ENCODE measurements at regions not wholly inside any gene's neighbourhood (a gene's known extent, or its start where the extent isn't known, plus 50 kb on each side); places are given as distances from the start of the nearest gene placed in this dataset.
"Not testable (repeated sequence)": the region's sequence is repeated elsewhere in the genome, so short reads cannot be mapped to it uniquely, and the experiment has no call there.

GRCh38 chr12:102281231-102281630, 83.6 kb upstream of the PMCH start:
- WGBS, 2 experiments (ENCODE audit: extremely low coverage in 1 of 2, insufficient coverage in 1 of 2, insufficient read length in 1 of 2, insufficient replicate concordance in 2 of 2, low coverage in 1 of 2, low lambda C conversion rate in 2 of 2, missing lambda C conversion rate in 1 of 2) = 79% methylated on average over 1 of the region's 1 CpG; no CpG with 5 or more reads in 1 of the 2 experiments
- H3K27ac ChIP-seq (ENCODE audit: low read depth, low read length) = no peak overlapping the region

DNA sequence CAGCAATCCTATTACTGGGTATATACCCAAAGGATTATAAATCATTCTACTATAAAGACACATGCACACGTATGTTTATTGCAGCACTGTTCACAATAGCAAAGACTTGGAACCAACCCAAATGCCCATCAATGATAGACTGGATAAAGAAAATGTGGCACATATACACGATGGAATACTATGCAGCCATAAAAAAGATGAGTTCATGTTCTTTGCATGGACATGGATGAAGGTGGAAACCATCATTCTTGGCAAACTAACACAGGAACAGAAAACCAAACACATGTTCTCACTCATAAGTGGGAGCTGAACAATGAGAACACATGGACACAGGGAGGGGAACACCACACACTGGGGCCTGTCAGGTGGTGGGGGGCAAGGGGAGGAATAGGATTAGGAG, 58.1 kb upstream of the PMCH start:
- H3K4ac ChIP-seq (replicated peaks; ENCODE audit: insufficient read length, low read depth, low read length); H2BK20ac ChIP-seq (ENCODE audit: low read length); POLR2A ChIA-PET (ENCODE audit: partially characterized antibody); H2BK15ac ChIP-seq (ENCODE audit: low read length); H4K91ac ChIP-seq (replicated peaks; ENCODE audit: insufficient read length, low read length); H3K79me1 ChIP-seq (ENCODE audit: low read depth, low read length); H3K36me3 ChIP-seq (ENCODE audit: control insufficient read depth in 2 of 4, insufficient read depth in 4 of 4, low read length in 3 of 4); H3K18ac ChIP-seq (ENCODE audit: extremely low read depth, low read length); H4K5ac ChIP-seq (ENCODE audit: insufficient read length, low read depth, low read length); H2BK5ac ChIP-seq (ENCODE audit: low read depth, low read length); H2AK5ac ChIP-seq (ENCODE audit: low read depth, low read length); H3K4me2 ChIP-seq (ENCODE audit: insufficient read depth in 1 of 2, low read depth in 2 of 2, low read length in 2 of 2); H3K27me3 ChIP-seq (replicated peaks in 1 of 4; ENCODE audit: control insufficient read depth in 3 of 4, extremely low read depth in 1 of 4, insufficient read depth in 3 of 4, low read length in 3 of 4); H2BK12ac ChIP-seq (ENCODE audit: low read depth, low read length); H3K4me3 ChIP-seq (ENCODE audit: extremely low read depth in 1 of 4, insufficient read depth in 2 of 4, low read depth in 3 of 4, low read length in 4 of 4); H3K14ac ChIP-seq (ENCODE audit: insufficient read length); H2AFZ ChIP-seq (ENCODE audit: low read length); H3K4me1 ChIP-seq (replicated peaks in 1 of 4; ENCODE audit: control insufficient read depth in 3 of 4, insufficient read depth in 4 of 4, low read length in 3 of 4); H3K9ac ChIP-seq (replicated peaks in 1 of 4; ENCODE audit: extremely low read depth in 1 of 4, low read depth in 3 of 4, low read length in 3 of 4); H3K23ac ChIP-seq (ENCODE audit: insufficient read length); H3K9me3 ChIP-seq (ENCODE audit: insufficient read depth in 2 of 2, low read depth in 1 of 2, low read length in 1 of 2); H3K79me2 ChIP-seq (ENCODE audit: control insufficient read depth in 1 of 2, insufficient read depth in 2 of 2, low read length in 2 of 2); H2BK120ac ChIP-seq (replicated peaks; ENCODE audit: low read depth, low read length); H3K23me2 ChIP-seq (ENCODE audit: low read depth, low read length); FAIRE-seq; H4K8ac ChIP-seq (ENCODE audit: extremely low read depth, insufficient read depth, low read length); H4K20me1 ChIP-seq (replicated peaks in 1 of 2; ENCODE audit: control insufficient read depth in 1 of 2, insufficient read depth in 2 of 2, low read length in 2 of 2); DNase-seq (ENCODE audit: low read depth in 1 of 2, low spot score in 2 of 2); H3K56ac ChIP-seq (replicated peaks; ENCODE audit: insufficient read length, low read depth, low read length); CTCF ChIA-PET (ENCODE audit: partially characterized antibody); H3K27ac ChIP-seq (ENCODE audit: low read depth, low read length): not testable (repeated sequence)
- WGBS, 2 experiments (ENCODE audit: extremely low coverage in 1 of 2, insufficient coverage in 1 of 2, insufficient read length in 1 of 2, insufficient replicate concordance in 2 of 2, low coverage in 1 of 2, low lambda C conversion rate in 2 of 2, missing lambda C conversion rate in 1 of 2) = 100% methylated on average over 1 of the region's 2 CpGs; no CpG with 5 or more reads in 1 of the 2 experiments

More at GRCh38 chr12:102281231-102281630, 83.6 kb upstream of the PMCH start:
- Histone ChIP-seq H3K56ac (replicated peaks; ENCODE audit: insufficient read length, low read depth, low read length) (no peak overlapping the region), H3K14ac (ENCODE audit: insufficient read length) (no peak overlapping the region), H3K4me3 (ENCODE audit: extremely low read depth in 1 of 4, insufficient read depth in 2 of 4, low read depth in 3 of 4, low read length in 4 of 4) (no peak overlapping the region), H4K20me1 (replicated peaks in 1 of 2; ENCODE audit: control insufficient read depth in 1 of 2, insufficient read depth in 2 of 2, low read length in 2 of 2) (no peaks in the 10 kb centered on the region), H3K79me1 (ENCODE audit: low read depth, low read length) (no peaks in the 10 kb centered on the region), H3K4ac (replicated peaks; ENCODE audit: insufficient read length, low read depth, low read length) (no peak overlapping the region), H4K8ac (ENCODE audit: extremely low read depth, insufficient read depth, low read length) (no peak overlapping the region), H4K5ac (ENCODE audit: insufficient read length, low read depth, low read length) (no peak overlapping the region), H2AK5ac (ENCODE audit: low read depth, low read length) (no peak overlapping the region), H2BK5ac (ENCODE audit: low read depth, low read length) (no peak overlapping the region), H3K9me3 (ENCODE audit: insufficient read depth in 2 of 2, low read depth in 1 of 2, low read length in 1 of 2) (no peaks in the 10 kb centered on the region), H3K23ac (ENCODE audit: insufficient read length) (no peak overlapping the region), H3K4me2 (ENCODE audit: insufficient read depth in 1 of 2, low read depth in 2 of 2, low read length in 2 of 2) (no peak overlapping the region), H3K36me3 (ENCODE audit: control insufficient read depth in 2 of 4, insufficient read depth in 4 of 4, low read length in 3 of 4) (no peaks in the 10 kb centered on the region), H2BK15ac (ENCODE audit: low read length) (no peak overlapping the region), H2AFZ (ENCODE audit: low read length) (no peak overlapping the region), H3K4me1 (replicated peaks in 1 of 4; ENCODE audit: control insufficient read depth in 3 of 4, insufficient read depth in 4 of 4, low read length in 3 of 4) (no peaks in the 10 kb centered on the region), H3K23me2 (ENCODE audit: low read depth, low read length) (no peaks in the 10 kb centered on the region), H3K27me3 (replicated peaks in 1 of 4; ENCODE audit: control insufficient read depth in 3 of 4, extremely low read depth in 1 of 4, insufficient read depth in 3 of 4, low read length in 3 of 4) (no peaks in the 10 kb centered on the region), H2BK12ac (ENCODE audit: low read depth, low read length) (no peak overlapping the region), H3K9ac (replicated peaks in 1 of 4; ENCODE audit: extremely low read depth in 1 of 4, low read depth in 3 of 4, low read length in 3 of 4) (no peak overlapping the region), H3K79me2 (ENCODE audit: control insufficient read depth in 1 of 2, insufficient read depth in 2 of 2, low read length in 2 of 2) (no peaks in the 10 kb centered on the region), H2BK120ac (replicated peaks; ENCODE audit: low read depth, low read length) (no peak overlapping the region), H3K18ac (ENCODE audit: extremely low read depth, low read length) (no peak overlapping the region), H2BK20ac (ENCODE audit: low read length) (no peak overlapping the region), H4K91ac (replicated peaks; ENCODE audit: insufficient read length, low read length) (no peak overlapping the region)
- TF ChIP-seq RAD21 (IDR thresholded peaks at IDR 0.05 in 1 of 2, conservative IDR thresholded peaks at IDR 0.05 in 1 of 2; ENCODE audit: low read depth in 2 of 2, low read length in 2 of 2) = no peak
- TF ChIP-seq RXRA (IDR thresholded peaks at IDR 0.05; ENCODE audit: insufficient read depth, low read depth, low read length) = no peak
- TF ChIP-seq POLR2AphosphoS5 (IDR thresholded peaks at IDR 0.05; ENCODE audit: low read depth, low read length) = no peak
- ChIA-PET POLR2A (ENCODE audit: partially characterized antibody) (no interaction called here), CTCF (ENCODE audit: partially characterized antibody) (no interaction called here)
- DNase-seq (ENCODE audit: low read depth in 1 of 2, low spot score in 2 of 2) (no peak), FAIRE-seq (no peak)
